Coronary artery (tissue), 2 donors: ENCODE measurements at regions not wholly inside any gene's neighbourhood (a gene's known extent, or its start where the extent isn't known, plus 50 kb on each side); places are given as distances from the start of the nearest gene placed in this dataset.
A peak's percentile ranks its signal among the peaks of the same experiment; 100 is the strongest.

Experiments
- DNase-seq: peaks from one replicate; pipeline ENCODE4 v3.0.0-alpha.2; 2017; ENCODE audit warnings: low spot score
- H3K27ac ChIP-seq, 2 donors: fragments of 200-600 bp; sonication (generic); one replicate each; pipeline ENCODE4 v1.5.1; 2016 to 2019
- H3K4me3 ChIP-seq: fragments of 200-600 bp; sonication (generic); 2 replicates; pipeline ENCODE4 v1.5.1; 2016; ENCODE audit warnings: mild to moderate bottlenecking, moderate library complexity
- CTCF ChIP-seq: fragments of 200-600 bp; sonication (generic); IDR thresholded peaks from one replicate; pipeline ENCODE4 v1.5.1; 2019; ENCODE audit warnings: antibody characterized with exemption

GRCh38 chr2:8458503-8459459, 223.1 kb upstream of the ID2 start:
- Histone ChIP-seq H3K4me3 (no peak overlapping the region), H3K27ac (no peak overlapping the region)
- TF ChIP-seq CTCF = no peak
- DNase-seq = no peak

- no peak for DNase-seq
- no peak for TF ChIP-seq CTCF
- H3K27ac ChIP-seq = no peak overlapping the region
These were observed 222.4 kb upstream of the ID2 start for GRCh38 chr2:8459474-8459873.

GRCh38 chr2:8461341-8461740, 220.5 kb upstream of the ID2 start:
- peak; percentile 21 for DNase-seq
- Histone ChIP-seq H3K4me3 (no peak overlapping the region), H3K27ac (no peak overlapping the region)
- no peak for TF ChIP-seq CTCF

More at GRCh38 chr2:8459474-8459873, 222.4 kb upstream of the ID2 start:
- no peak overlapping the region for H3K4me3 ChIP-seq

- Histone ChIP-seq H3K4me3 (no peak overlapping the region), H3K27ac (no peak overlapping the region)
- peak; percentile 45 for DNase-seq
- TF ChIP-seq CTCF = no peak
These were observed 219.6 kb upstream of the ID2 start for GRCh38 chr2:8462280-8462679.

GRCh38 chr2:8462899-8463648, 218.8 kb upstream of the ID2 start:
- no peak overlapping the region for H3K4me3 ChIP-seq
- TF ChIP-seq CTCF = no peak

GRCh38 chr2:8465560-8465959, 216.3 kb upstream of the ID2 start:
- no peak overlapping the region for H3K4me3 ChIP-seq
- TF ChIP-seq CTCF = no peak
- no peak overlapping the region for H3K27ac ChIP-seq
- peak; percentile 21 for DNase-seq

More at GRCh38 chr2:8462899-8463648, 218.8 kb upstream of the ID2 start:
- no peak overlapping the region for H3K27ac ChIP-seq
- DNase-seq = peak; percentile 52
